T-cell (primary cell): ENCODE measurements at regions not wholly inside any gene's neighbourhood (a gene's known extent, or its start where the extent isn't known, plus 50 kb on each side); places are given as distances from the start of the nearest gene placed in this dataset.
"Not testable (repeated sequence)": the region's sequence is repeated elsewhere in the genome, so short reads cannot be mapped to it uniquely, and the experiment has no call there.

Source experiments
- ATAC-seq, 4 experiments: fragments of 200-7000 bp in 3 of 4; fragments of 150-1000 bp in 1 of 4; cut with Tn5 transposase; replicated peaks in 1 of 4; 1 replicate in 3 of 4; 2 replicates in 1 of 4; pipeline ENCODE4 v1.10.0; 2021; ENCODE audit warnings: moderate library complexity in 3 of 4, mild to moderate bottlenecking in 2 of 4, moderate number of reproducible peaks in 1 of 4
- CTCF ChIA-PET, 2 donors: fragments of 300-600 bp; sonication (Branson Sonifier 250); formaldehyde crosslinking; loops; one replicate each; lab custom pipeline; 2022; ENCODE audit warnings: antibody characterized with exemption in 2 of 2; lab: Charles Lee
- POLR2A ChIA-PET, 2 donors: fragments of 300-600 bp; sonication (Branson Sonifier 250); formaldehyde crosslinking; loops; one replicate each; lab custom pipeline; 2022; ENCODE audit warnings: antibody characterized with exemption in 2 of 2; lab: Charles Lee
- DNase-seq, 35 experiments: peaks; one replicate each; pipeline versions ENCODE4 v3.0.0 to v3.0.0-alpha.2; 2013 to 2023
- H3K27ac ChIP-seq: one replicate; pipeline ENCODE4 v1.5.1; 2013; ENCODE audit warnings: low read length
- H3K27me3 ChIP-seq, 2 experiments: replicated peaks in 1 of 2; 1 replicate in 1 of 2; 2 replicates in 1 of 2; pipeline versions ENCODE4 v1.6.1 to v1.7.0; 2013; ENCODE audit warnings: low read length in 1 of 2, mixed read lengths in 1 of 2; ENCODE audit not compliant: control insufficient read depth in 2 of 2, insufficient read depth in 2 of 2; ENCODE audit errors: extremely low read depth in 1 of 2
- H3K36me3 ChIP-seq, 2 donors: 1 replicate in 1 of 2; 2 replicates in 1 of 2; pipeline versions ENCODE4 v1.6.1 to v1.7.0; 2013; ENCODE audit warnings: low read length in 1 of 2; ENCODE audit not compliant: control insufficient read depth in 2 of 2, insufficient read depth in 1 of 2; ENCODE audit errors: extremely low read depth in 1 of 2
- H3K4me1 ChIP-seq, 2 experiments: 1 replicate in 1 of 2; 2 replicates in 1 of 2; pipeline versions ENCODE4 v1.6.1 to v1.7.0; 2013; ENCODE audit warnings: low read length in 2 of 2, mixed read lengths in 1 of 2; ENCODE audit not compliant: insufficient read depth in 2 of 2, control insufficient read depth in 1 of 2; ENCODE audit errors: extremely low read depth in 1 of 2
- H3K4me3 ChIP-seq, 2 donors: 1 replicate in 1 of 2; 2 replicates in 1 of 2; pipeline versions ENCODE4 v1.5.1 to v1.7.0; 2013; ENCODE audit warnings: mild to moderate bottlenecking in 2 of 2, low read length in 1 of 2, moderate library complexity in 1 of 2; ENCODE audit not compliant: control insufficient read depth in 1 of 2; ENCODE audit errors: extremely low read depth in 1 of 2
- H3K9me3 ChIP-seq: 2 replicates; pipeline ENCODE4 v1.7.0; 2013
- H3K27ac Mint-ChIP-seq, 2 donors: one replicate each; pipeline ENCODE4 v1.8.0; 2020 to 2021; ENCODE audit warnings: mild to moderate bottlenecking in 2 of 2, mixed read lengths in 2 of 2
- H3K27me3 Mint-ChIP-seq, 2 donors: one replicate each; pipeline ENCODE4 v1.8.0; 2021 to 2022; ENCODE audit warnings: mixed read lengths in 2 of 2
- H3K36me3 Mint-ChIP-seq: one replicate; pipeline ENCODE4 v1.8.0; 2021; ENCODE audit warnings: mixed read lengths
- H3K4me1 Mint-ChIP-seq, 3 donors: one replicate each; pipeline ENCODE4 v1.8.0; 2020 to 2022; ENCODE audit warnings: mixed read lengths in 3 of 3, mild to moderate bottlenecking in 1 of 3
- H3K4me3 Mint-ChIP-seq, 3 donors: one replicate each; pipeline ENCODE4 v1.8.0; 2020 to 2022; ENCODE audit warnings: mild to moderate bottlenecking in 3 of 3, mixed read lengths in 3 of 3, moderate library complexity in 3 of 3
- H3K9me3 Mint-ChIP-seq, 3 donors: one replicate each; pipeline ENCODE4 v1.8.0; 2020 to 2022; ENCODE audit warnings: mixed read lengths in 3 of 3
- WGBS: methylation state at CpG from one replicate; pipeline ENCODE4 v1.1.5; 2013; ENCODE audit warnings: missing lambda C conversion rate; ENCODE audit not compliant: insufficient coverage; 5-methylcytosine and 5-hydroxymethylcytosine counted together

DNA sequence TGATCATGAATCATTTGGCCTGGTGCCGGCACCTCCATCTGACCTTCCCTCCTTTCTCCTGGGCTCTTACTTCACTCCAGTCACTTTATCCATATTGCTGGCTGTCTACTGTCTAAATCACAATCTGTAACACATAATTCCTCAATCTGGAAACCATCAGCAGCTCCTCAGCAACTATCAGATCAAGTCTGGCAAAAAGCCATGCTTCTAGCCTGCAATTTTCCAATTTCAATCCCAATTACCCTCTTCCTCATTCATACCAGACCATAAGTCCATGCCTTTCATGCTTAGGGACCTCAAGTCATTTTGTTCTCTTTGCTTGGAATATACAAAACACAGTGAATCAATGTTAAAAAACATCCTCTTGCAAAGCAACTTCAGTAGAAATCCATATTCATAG is 882.8 kb upstream of the ANO3 start:
- no peak for DNase-seq
- no peaks in the 10 kb centered on the region for H3K36me3 ChIP-seq
- H3K4me1 ChIP-seq, result no peaks in the 10 kb centered on the region
- H3K4me3 Mint-ChIP-seq, result no peak overlapping the region
- no peaks in the 10 kb centered on the region for H3K27me3 Mint-ChIP-seq
- no peaks in the 10 kb centered on the region for H3K36me3 Mint-ChIP-seq
- H3K27ac Mint-ChIP-seq, result no peak overlapping the region
- no peak for ATAC-seq
- CTCF ChIA-PET, result no interaction called here
- WGBS, result 90% methylated on average over 1 of the region's 1 CpG
- no peaks in the 10 kb centered on the region for H3K4me1 Mint-ChIP-seq
- H3K9me3 ChIP-seq, result no peaks in the 10 kb centered on the region
- POLR2A ChIA-PET, result no interaction called here
- no peak overlapping the region for H3K4me3 ChIP-seq
- H3K9me3 Mint-ChIP-seq, result peaks cover 19 to 32% (median 22%) of the 10 kb centered on the region in 3 donors
- no peaks in the 10 kb centered on the region for H3K27me3 ChIP-seq
- H3K27ac ChIP-seq, result no peak overlapping the region

DNA sequence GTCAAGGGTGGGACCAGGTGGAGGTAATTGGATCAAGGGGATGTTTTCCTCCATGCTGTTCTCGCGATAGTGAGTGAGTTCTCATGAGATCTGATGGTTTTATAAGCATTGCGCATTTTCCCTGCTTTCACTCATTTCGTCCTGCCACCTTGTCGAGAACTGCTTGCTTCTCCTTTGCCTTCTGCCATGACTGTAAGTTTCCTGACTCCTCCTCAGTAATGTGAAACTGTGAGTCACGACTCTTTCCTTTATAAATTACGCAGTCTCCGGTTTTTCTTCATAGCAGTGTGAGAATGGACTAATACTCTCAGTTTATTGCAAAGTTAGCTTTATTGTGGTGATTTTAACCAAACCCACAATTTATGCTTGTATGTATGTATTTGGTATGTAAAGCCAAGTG is 878.5 kb upstream of the ANO3 start:
- Histone ChIP-seq H3K9me3 (no peaks in the 10 kb centered on the region), H3K36me3 (no peaks in the 10 kb centered on the region), H3K27me3 (no peaks in the 10 kb centered on the region), H3K27ac (no peak overlapping the region), H3K4me3 (no peak overlapping the region), H3K4me1 (no peaks in the 10 kb centered on the region)
- no peak overlapping the region for H3K4me3 Mint-ChIP-seq
- H3K4me1 Mint-ChIP-seq, result no peaks in the 10 kb centered on the region
- H3K27me3 Mint-ChIP-seq, result no peaks in the 10 kb centered on the region
- WGBS, result 90% methylated on average over 3 of the region's 8 CpGs
- H3K36me3 Mint-ChIP-seq, result no peaks in the 10 kb centered on the region
- ATAC-seq, result no peak
- H3K9me3 Mint-ChIP-seq, result peaks cover 20 to 24% (median 21%) of the 10 kb centered on the region in 3 donors
- no peak overlapping the region for H3K27ac Mint-ChIP-seq
- CTCF ChIA-PET, result no interaction called here
- POLR2A ChIA-PET, result no interaction called here
- no peak for DNase-seq

DNA sequence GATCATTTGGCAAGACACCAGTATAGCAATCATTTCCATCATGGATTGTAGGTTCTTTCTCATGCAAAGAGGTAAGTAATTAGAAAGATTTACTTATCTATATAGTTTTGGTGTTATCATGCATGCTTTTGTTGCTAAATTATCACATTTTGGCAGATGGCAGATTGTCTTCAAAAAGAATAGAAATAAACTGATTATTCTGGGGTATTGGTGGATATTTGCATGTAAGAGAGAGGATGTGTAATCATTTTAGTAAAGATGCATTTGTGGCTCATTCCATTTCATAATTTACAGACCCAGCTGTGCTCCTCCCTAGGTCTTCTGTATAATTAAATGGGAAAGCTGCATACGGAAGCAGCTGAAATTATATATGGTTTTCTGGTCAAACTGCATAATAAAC is 875.7 kb upstream of the ANO3 start:
- CTCF ChIA-PET, result no interaction called here
- H3K9me3 Mint-ChIP-seq, result peaks cover 16 to 21% (median 18%) of the 10 kb centered on the region in 3 donors
- Histone ChIP-seq H3K27me3 (no peaks in the 10 kb centered on the region), H3K36me3 (no peaks in the 10 kb centered on the region), H3K4me3 (no peak overlapping the region), H3K27ac (no peak overlapping the region), H3K9me3 (no peaks in the 10 kb centered on the region), H3K4me1 (no peaks in the 10 kb centered on the region)
- no peak overlapping the region for H3K27ac Mint-ChIP-seq
- no peaks in the 10 kb centered on the region for H3K27me3 Mint-ChIP-seq
- no peaks in the 10 kb centered on the region for H3K4me1 Mint-ChIP-seq
- H3K36me3 Mint-ChIP-seq, result no peaks in the 10 kb centered on the region
- WGBS, result no CpG with 5 or more reads among the region's 1 CpG
- no peak for ATAC-seq
- POLR2A ChIA-PET, result no interaction called here
- no peak overlapping the region for H3K4me3 Mint-ChIP-seq
- no peak for DNase-seq

DNA sequence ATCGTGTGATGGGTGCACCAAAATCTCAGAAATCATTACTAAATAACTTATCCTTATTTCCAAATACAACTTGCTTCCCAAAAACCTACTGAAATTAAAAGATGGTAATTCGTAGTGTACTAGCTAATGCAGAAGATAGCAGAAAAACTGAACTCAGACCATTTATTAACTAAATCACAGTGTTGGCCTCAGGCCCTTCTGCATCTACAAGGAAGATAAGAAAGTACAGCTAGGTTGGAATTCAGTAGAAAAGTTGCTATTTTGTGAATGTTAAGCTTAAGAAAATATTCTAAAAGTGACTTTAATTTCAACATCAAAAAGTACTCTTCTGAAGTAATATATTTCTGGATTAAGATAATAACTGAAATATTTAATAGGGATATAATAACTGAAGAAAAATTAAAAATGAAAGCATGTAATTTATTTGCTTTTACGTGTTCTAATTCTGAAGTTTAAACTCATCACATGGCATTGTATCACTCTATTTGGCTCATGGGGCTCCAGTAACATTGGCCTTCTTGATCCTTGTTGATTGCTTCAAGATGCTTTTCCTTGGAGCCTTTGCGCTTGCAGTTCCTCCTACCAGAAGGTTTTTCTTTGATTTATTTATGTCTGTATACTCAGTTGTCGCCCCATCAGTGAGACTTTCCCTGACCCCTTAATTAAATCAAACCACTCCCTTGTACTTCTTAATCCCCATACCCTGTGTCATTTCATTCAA is 847.9 kb upstream of the ANO3 start:
- no peaks in the 10 kb centered on the region for H3K36me3 Mint-ChIP-seq
- CTCF ChIA-PET, result no interaction called here
- H3K27me3 Mint-ChIP-seq, result no peaks in the 10 kb centered on the region
- H3K4me3 Mint-ChIP-seq, result no peak overlapping the region
- H3K27me3 ChIP-seq, result no peaks in the 10 kb centered on the region
- H3K27ac ChIP-seq, result no peak overlapping the region
- DNase-seq (no peak), ATAC-seq (no peak)
- H3K4me1 Mint-ChIP-seq, result no peaks in the 10 kb centered on the region
- H3K4me1 ChIP-seq, result no peaks in the 10 kb centered on the region
- no peak overlapping the region for H3K4me3 ChIP-seq
- peaks cover 0 to 10% (median 4%) of the 10 kb centered on the region in 3 donors for H3K9me3 Mint-ChIP-seq
- H3K9me3 ChIP-seq, result no peaks in the 10 kb centered on the region
- no CpG with 5 or more reads among the region's 5 CpGs for WGBS
- no peak overlapping the region for H3K27ac Mint-ChIP-seq
- no peaks in the 10 kb centered on the region for H3K36me3 ChIP-seq
- POLR2A ChIA-PET, result no interaction called here

- WGBS, result no CpG with 5 or more reads among the region's 2 CpGs
- DNase-seq, result no peak
Observed at GRCh38 chr11:25485315-25485714, 846.6 kb upstream of the ANO3 start.

DNA sequence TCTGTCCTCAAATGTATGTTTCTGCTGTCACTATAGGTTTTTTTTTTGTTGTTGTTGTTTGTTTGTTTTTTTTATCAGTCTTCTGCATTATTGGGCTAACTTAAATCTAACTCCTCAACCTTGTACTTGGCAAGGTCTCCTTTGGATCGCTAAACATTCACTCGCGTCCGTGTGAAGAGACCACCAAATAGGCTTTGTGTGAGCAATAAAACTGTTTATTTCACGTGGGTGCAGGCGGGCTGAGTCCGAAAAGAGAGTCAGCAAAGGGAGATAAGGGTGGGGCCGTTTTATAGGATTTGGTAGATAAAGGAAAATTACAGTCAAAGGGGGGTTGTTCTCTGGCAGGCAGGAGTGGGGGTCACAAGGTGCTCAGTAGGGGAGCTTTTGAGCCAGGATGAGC is 845.6 kb upstream of the ANO3 start:
- H3K4me1 ChIP-seq, POLR2A ChIA-PET, H3K9me3 Mint-ChIP-seq, DNase-seq, ATAC-seq, H3K27me3 ChIP-seq, H3K36me3 Mint-ChIP-seq, CTCF ChIA-PET, H3K27ac ChIP-seq, H3K4me3 ChIP-seq, H3K4me1 Mint-ChIP-seq, H3K4me3 Mint-ChIP-seq, H3K36me3 ChIP-seq, H3K9me3 ChIP-seq, H3K27ac Mint-ChIP-seq, H3K27me3 Mint-ChIP-seq: not testable (repeated sequence)
- 68% methylated on average over 6 of the region's 8 CpGs for WGBS

More at GRCh38 chr11:25485315-25485714, 846.6 kb upstream of the ANO3 start:
- Mint-ChIP-seq H3K4me1 (no peaks in the 10 kb centered on the region), H3K9me3 (peaks cover 0 to 9% (median 4%) of the 10 kb centered on the region in 3 donors), H3K4me3 (no peak overlapping the region), H3K36me3 (no peaks in the 10 kb centered on the region), H3K27me3 (no peaks in the 10 kb centered on the region), H3K27ac (no peak overlapping the region)
- H3K36me3 ChIP-seq, result no peaks in the 10 kb centered on the region
- H3K27me3 ChIP-seq, result no peaks in the 10 kb centered on the region
- ChIA-PET POLR2A (no interaction called here), CTCF (no interaction called here)
- no peaks in the 10 kb centered on the region for H3K4me1 ChIP-seq
- no peak overlapping the region for H3K4me3 ChIP-seq
- no peak overlapping the region for H3K27ac ChIP-seq
- ATAC-seq, result no peak
- H3K9me3 ChIP-seq, result no peaks in the 10 kb centered on the region

DNA sequence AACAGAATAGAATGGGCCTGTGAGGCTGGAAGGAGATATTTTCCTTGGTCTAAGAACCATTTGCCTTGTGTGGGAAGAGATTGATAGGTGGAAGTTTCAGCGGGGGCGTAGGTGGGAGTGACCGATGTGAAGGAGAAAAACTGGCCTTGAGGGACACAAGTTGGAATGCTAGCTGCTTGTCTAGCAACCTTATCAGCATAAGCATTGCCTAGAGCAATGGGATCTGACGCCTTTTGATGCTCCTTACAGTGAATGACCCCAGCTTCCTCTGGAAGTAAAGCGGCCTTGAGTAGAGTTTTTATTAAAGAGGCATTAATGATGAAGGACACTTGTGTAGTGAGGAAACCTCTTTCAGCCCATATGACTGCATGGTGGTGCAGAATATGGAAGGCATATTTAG is 843.8 kb upstream of the ANO3 start:
- no CpG with 5 or more reads among the region's 5 CpGs for WGBS
- H3K9me3 ChIP-seq, ATAC-seq, POLR2A ChIA-PET, H3K27ac Mint-ChIP-seq, H3K36me3 Mint-ChIP-seq, H3K9me3 Mint-ChIP-seq, CTCF ChIA-PET, H3K4me1 Mint-ChIP-seq, H3K27ac ChIP-seq, H3K27me3 ChIP-seq, DNase-seq, H3K4me3 Mint-ChIP-seq, H3K4me1 ChIP-seq, H3K4me3 ChIP-seq, H3K36me3 ChIP-seq, H3K27me3 Mint-ChIP-seq: not testable (repeated sequence)
